GM12873 (cell line): ENCODE measurements at regions not wholly inside any gene's neighbourhood (a gene's known extent, or its start where the extent isn't known, plus 50 kb on each side); places are given as distances from the start of the nearest gene placed in this dataset.
A peak's percentile ranks its signal among the peaks of the same experiment; 100 is the strongest.

Experiments
- TF ChIP-seq, protein P1 (sequence below): IDR thresholded peaks from 2 replicates; pipeline ENCODE4 v1.5.1; 2012; ENCODE audit warnings: low read depth, mild to moderate bottlenecking, moderate library complexity, low read length, control low read depth; ENCODE audit not compliant: insufficient read depth; ENCODE audit errors: missing control alignments

DNA sequence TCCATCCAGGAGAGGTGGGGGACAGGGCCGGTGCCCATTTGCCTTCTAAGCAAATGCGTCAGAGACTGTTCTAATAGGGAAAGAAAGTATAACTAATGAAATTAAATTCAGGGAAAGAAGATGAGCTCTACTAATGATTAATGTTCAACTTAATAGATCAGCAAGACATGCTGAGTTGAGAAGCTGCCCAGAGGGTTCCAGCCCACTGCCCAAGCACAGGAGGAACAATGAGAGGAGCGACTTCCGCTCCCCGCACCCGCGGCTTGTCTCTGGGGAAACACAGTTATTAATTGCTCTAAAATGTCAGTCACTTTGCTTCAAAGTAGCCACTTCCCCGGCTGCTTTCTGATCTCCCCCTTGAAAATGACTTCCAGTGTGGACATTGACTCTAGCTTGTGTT lies 331.3 kb downstream of the UQCRFS1 start:
- TF ChIP-seq, protein P1, sequence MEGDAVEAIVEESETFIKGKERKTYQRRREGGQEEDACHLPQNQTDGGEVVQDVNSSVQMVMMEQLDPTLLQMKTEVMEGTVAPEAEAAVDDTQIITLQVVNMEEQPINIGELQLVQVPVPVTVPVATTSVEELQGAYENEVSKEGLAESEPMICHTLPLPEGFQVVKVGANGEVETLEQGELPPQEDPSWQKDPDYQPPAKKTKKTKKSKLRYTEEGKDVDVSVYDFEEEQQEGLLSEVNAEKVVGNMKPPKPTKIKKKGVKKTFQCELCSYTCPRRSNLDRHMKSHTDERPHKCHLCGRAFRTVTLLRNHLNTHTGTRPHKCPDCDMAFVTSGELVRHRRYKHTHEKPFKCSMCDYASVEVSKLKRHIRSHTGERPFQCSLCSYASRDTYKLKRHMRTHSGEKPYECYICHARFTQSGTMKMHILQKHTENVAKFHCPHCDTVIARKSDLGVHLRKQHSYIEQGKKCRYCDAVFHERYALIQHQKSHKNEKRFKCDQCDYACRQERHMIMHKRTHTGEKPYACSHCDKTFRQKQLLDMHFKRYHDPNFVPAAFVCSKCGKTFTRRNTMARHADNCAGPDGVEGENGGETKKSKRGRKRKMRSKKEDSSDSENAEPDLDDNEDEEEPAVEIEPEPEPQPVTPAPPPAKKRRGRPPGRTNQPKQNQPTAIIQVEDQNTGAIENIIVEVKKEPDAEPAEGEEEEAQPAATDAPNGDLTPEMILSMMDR = no peak

DNA sequence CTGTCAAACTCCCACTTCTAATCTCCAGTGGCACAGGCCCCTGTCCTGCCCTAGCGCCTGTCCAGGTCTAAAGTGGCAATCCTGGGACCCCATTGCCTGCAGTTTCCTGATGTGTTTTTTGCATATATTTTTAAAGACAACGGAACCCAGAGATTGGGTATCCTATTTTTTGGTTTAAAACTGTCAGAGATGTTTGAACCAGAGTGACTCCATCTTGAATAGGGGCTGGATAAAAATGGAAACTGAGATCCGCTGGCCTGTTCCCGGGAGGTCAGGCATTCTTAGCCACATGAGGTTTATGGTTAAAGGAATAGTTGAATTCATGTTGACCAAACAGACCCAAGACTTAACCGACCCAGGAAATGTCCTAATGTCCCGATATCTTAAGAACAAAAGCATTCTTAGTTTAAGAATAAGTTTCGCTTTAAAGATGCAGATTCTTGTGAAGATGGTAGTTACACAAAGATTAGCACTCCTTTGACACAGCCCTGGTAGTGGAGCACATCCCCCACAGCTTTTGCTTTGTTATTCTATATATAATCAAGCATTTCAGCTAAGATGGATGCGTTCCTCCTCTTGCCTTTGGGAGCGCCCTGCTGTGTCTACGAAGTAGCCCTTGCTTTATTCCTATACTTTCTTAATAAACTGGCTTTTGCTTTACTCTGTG lies 332.1 kb downstream of the UQCRFS1 start:
- TF ChIP-seq, protein P1 = no peak

DNA sequence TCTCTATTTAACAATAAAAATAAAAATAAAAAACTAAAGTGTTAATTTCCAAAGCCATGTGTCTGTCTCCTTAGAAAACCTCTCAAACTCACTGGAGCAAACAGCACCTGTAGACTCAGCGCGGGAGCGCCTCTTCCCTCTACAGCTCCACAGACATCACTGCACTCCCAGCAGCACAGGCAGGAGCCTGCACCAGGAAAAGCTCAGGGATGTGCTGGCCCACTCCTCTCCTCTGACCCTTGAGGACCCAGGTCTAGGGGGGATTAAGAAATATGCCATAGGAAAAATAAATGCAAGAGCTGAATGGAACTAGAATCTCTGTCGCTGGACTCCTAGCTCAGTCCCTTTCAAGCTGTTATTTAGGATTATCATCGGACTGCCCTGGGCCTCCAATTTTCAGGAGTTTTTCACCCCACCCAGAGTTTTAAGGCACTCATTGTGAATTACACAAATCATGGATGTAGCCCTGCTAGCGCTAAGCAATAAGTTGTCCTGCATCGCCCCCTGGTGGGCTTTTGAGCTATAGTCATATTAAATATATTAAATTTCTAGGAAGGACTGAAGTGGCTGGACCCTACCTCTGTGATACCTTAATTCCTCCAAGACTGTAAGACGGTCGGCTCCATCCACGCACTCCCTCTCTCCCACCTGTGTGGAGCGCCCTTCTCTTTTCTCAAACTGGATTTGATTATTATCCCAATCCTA lies 333.9 kb downstream of the UQCRFS1 start:
- TF ChIP-seq, protein P1 = peak; percentile 57

DNA sequence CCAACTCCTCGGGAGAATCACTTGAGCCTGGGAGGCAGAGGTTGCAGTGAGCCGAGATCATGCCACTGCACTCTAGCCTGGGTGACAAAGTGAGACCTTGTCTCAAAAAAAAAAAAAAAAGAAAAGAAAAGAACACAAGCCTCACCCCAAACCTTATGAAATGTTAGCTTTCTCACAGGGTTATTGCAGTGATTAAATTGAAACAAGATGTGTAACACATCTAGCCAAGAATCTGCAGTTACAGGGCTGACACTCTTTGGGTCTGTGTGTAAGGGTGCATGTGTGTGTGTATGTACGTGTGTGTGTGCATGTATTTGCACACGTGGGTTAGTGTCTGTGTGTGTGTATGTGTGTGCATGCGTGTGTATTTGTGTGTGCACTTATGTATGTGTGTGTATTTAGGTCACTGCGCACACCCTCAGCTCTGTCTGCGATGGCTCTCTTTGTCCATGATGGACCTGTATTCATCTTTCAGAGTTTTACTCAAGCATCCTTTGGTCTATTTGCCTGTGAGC lies 336.3 kb downstream of the UQCRFS1 start:
- TF ChIP-seq, protein P1 = no peak

DNA sequence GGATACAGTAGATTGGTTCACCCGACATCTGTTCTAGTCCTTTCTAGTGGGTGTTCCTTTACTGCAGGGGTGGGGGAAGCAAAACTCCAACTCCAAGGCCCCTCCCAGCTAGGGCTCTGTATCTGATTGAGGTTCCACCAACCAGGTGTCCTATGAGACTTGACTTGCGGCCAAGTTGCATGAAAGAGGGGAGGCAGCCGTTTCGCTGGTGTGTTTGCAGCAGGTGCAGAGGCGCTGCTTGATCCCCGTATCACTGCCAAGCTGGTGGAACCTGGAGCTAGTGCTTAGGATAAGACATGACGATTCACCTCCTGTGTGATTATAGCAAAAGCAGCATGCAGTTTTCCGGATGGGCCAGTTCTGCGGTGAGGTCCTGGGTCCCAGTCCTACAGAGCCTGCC lies 338.2 kb downstream of the UQCRFS1 start:
- TF ChIP-seq, protein P1 = no peak

DNA sequence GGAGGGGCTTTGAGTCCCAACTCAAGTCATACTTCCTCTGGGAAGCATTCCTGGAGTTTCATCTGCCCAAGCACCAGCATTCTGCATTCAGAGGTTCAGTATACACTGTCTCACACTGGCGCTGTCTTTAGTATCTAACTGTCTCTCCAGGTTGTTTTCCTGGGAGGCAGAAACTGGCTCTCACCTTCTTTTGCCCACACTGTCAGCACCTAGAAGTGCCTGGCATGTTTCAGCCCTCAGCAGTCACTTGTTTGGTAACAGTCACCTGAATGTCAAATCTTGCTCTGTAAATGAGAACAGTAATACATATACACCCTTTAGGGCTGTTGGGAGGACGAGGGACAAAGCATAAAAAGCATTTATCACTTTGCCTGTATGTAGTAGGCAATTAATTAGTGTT lies 339.6 kb downstream of the UQCRFS1 start:
- TF ChIP-seq, protein P1 = no peak

DNA sequence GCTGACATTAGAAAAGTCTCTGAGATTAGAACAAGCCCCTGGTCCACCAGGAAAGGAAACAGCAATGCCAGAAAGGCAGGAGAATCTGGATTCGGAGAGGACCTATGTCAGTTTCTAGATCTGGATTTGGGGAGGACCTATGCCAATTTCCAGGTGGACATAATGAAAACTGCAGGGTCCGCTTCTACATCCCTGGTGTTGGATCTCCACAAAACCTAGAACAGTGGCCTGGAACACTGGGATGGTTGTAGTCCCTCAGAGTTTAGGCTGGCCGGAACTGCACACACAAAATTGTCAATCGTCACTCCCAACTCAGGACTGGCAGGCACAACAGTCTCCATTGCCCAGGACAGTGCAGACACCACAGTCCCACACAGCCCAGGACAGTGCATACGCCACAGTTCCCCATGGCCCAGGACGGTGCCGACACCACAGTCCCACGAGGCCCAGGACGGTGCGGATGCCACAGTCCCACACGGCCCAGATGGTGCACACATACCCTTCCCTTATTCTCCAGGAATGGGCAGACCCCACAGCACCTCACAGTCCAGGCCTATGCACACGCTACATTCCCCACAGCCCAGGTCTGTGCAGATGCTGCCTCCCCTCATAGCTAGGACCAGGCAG lies 341.7 kb downstream of the UQCRFS1 start:
- TF ChIP-seq, protein P1 = no peak
